Activated T-cell treated with anti-CD3 and anti-CD28 coated beads, Interleukin-2, amount 50 U/mL, for 1 hour (primary cell): ENCODE measurements at regions not wholly inside any gene's neighbourhood (a gene's known extent, or its start where the extent isn't known, plus 50 kb on each side); places are given as distances from the start of the nearest gene placed in this dataset.

Experiments
- DNase-seq: peaks from one replicate; pipeline ENCODE4 v3.0.0-alpha.2; 2020

GRCh38 chr2:857937-858336 lies 92.7 kb upstream of the SNTG2 start:
- DNase-seq, result no peak

- no peak for DNase-seq
Observed at GRCh38 chr2:857081-857480, 93.6 kb upstream of the SNTG2 start.

- no peak for DNase-seq
Observed at GRCh38 chr2:856456-856855, 94.2 kb upstream of the SNTG2 start.

- no peak for DNase-seq
Observed at GRCh38 chr2:856041-856440, 94.6 kb upstream of the SNTG2 start.

- no peak for DNase-seq
Observed at GRCh38 chr2:855177-855576, 95.5 kb upstream of the SNTG2 start.

GRCh38 chr2:854460-854859 lies 96.2 kb upstream of the SNTG2 start:
- DNase-seq, result peak; percentile 27

GRCh38 chr2:853203-853870 lies 97.3 kb upstream of the SNTG2 start:
- DNase-seq, result no peak

- DNase-seq, result no peak
Observed at GRCh38 chr2:852168-852567, 98.5 kb upstream of the SNTG2 start.

GRCh38 chr2:851680-852079 lies 99.0 kb upstream of the SNTG2 start:
- no peak for DNase-seq

GRCh38 chr2:851078-851477 lies 99.6 kb upstream of the SNTG2 start:
- no peak for DNase-seq

- no peak for DNase-seq
Observed at GRCh38 chr2:850429-850828, 100.2 kb upstream of the SNTG2 start.

GRCh38 chr2:848099-848498 lies 102.5 kb upstream of the SNTG2 start:
- DNase-seq, result no peak

- DNase-seq, result no peak
Observed at GRCh38 chr2:847669-848068, 103.0 kb upstream of the SNTG2 start.

- no peak for DNase-seq
Observed at GRCh38 chr2:844715-845114, 105.9 kb upstream of the SNTG2 start.

GRCh38 chr2:842151-842803 lies 108.4 kb upstream of the SNTG2 start:
- no peak for DNase-seq

GRCh38 chr2:841036-841435 lies 109.6 kb upstream of the SNTG2 start:
- DNase-seq, result no peak

GRCh38 chr2:834233-834632 lies 116.4 kb upstream of the SNTG2 start:
- DNase-seq, result no peak

- no peak for DNase-seq
Observed at GRCh38 chr2:833180-833579, 117.5 kb upstream of the SNTG2 start.

GRCh38 chr2:832635-833034 lies 118.0 kb upstream of the SNTG2 start:
- no peak for DNase-seq

GRCh38 chr2:831622-832021 lies 119.0 kb upstream of the SNTG2 start:
- DNase-seq, result no peak

GRCh38 chr2:831225-831536 lies 119.5 kb upstream of the SNTG2 start:
- DNase-seq, result no peak

GRCh38 chr2:830419-831224 lies 120.0 kb upstream of the SNTG2 start:
- DNase-seq, result no peak

GRCh38 chr2:829047-829446 lies 121.6 kb upstream of the SNTG2 start:
- no peak for DNase-seq

- no peak for DNase-seq
Observed at GRCh38 chr2:824954-825353, 125.7 kb upstream of the SNTG2 start.
